H1 (cell line): ENCODE measurements at regions not wholly inside any gene's neighbourhood (a gene's known extent, or its start where the extent isn't known, plus 50 kb on each side); places are given as distances from the start of the nearest gene placed in this dataset.

ENCODE experiments used
- CTCF ChIA-PET: fragments of 300-600 bp; sonication (Branson Sonifier 250); formaldehyde crosslinking; loops from one replicate; lab custom pipeline; 2021; ENCODE audit not compliant: partially characterized antibody; lab: Charles Lee
- POLR2A ChIA-PET: fragments of 300-600 bp; sonication (Branson Sonifier 250); formaldehyde crosslinking; loops from one replicate; lab custom pipeline; 2021; ENCODE audit warnings: inconsistent platforms; ENCODE audit not compliant: partially characterized antibody; lab: Charles Lee
- DNase-seq, 2 experiments: peaks; one replicate each; pipeline versions ENCODE4 v3.0.0 to v3.0.0-alpha.2; 2010 to 2022; ENCODE audit warnings: low spot score in 2 of 2, low read depth in 1 of 2, mixed read lengths in 1 of 2
- FAIRE-seq: peaks from 2 replicates; lab custom pipeline; 2011; peaks lifted over from hg19 to GRCh38; lab: Jason Lieb, UNC
- H2AFZ ChIP-seq: 2 replicates; pipeline ENCODE4 v1.8.1; 2012; ENCODE audit warnings: low read length, inconsistent platforms
- H2AK5ac ChIP-seq: 2 replicates; pipeline ENCODE4 v1.6.1; 2013; ENCODE audit warnings: low read depth, low read length
- H2BK120ac ChIP-seq: replicated peaks from 2 replicates; pipeline ENCODE3; 2013; ENCODE audit warnings: low read depth, low read length, inconsistent platforms
- H2BK12ac ChIP-seq: 2 replicates; pipeline ENCODE4 v1.6.1; 2013; ENCODE audit warnings: low read depth, low read length
- H2BK15ac ChIP-seq: 2 replicates; pipeline ENCODE4 v1.6.1; 2013; ENCODE audit warnings: low read length
- H2BK20ac ChIP-seq: 2 replicates; pipeline ENCODE4 v1.6.1; 2013; ENCODE audit warnings: low read length
- H2BK5ac ChIP-seq: 2 replicates; pipeline ENCODE4 v1.6.1; 2013; ENCODE audit warnings: low read depth, low read length
- H3K14ac ChIP-seq: 2 replicates; pipeline ENCODE4 v1.6.1; 2013; ENCODE audit warnings: inconsistent platforms; ENCODE audit not compliant: insufficient read length
- H3K18ac ChIP-seq: 2 replicates; pipeline ENCODE4 v1.6.1; 2013; ENCODE audit warnings: low read length; ENCODE audit errors: extremely low read depth
- H3K23ac ChIP-seq: 2 replicates; pipeline ENCODE4 v1.6.1; 2013; ENCODE audit warnings: inconsistent platforms; ENCODE audit not compliant: insufficient read length
- H3K23me2 ChIP-seq: 2 replicates; pipeline ENCODE4 v1.6.1; 2013; ENCODE audit warnings: low read depth, low read length
- H3K27ac ChIP-seq: 2 replicates; pipeline ENCODE4 v1.6.1; 2011; ENCODE audit warnings: low read depth, low read length, inconsistent platforms
- H3K27me3 ChIP-seq, 4 experiments: replicated peaks in 1 of 4; 1 replicate in 1 of 4; 2 replicates in 3 of 4; pipeline versions ENCODE4 v1.6.1 to v1.8.1; 2011 to 2013; ENCODE audit warnings: low read length in 3 of 4, mild to moderate bottlenecking in 3 of 4, inconsistent platforms in 2 of 4, mixed read lengths in 2 of 4, moderate library complexity in 1 of 4; ENCODE audit not compliant: control insufficient read depth in 3 of 4, insufficient read depth in 3 of 4; ENCODE audit errors: extremely low read depth in 1 of 4
- H3K36me3 ChIP-seq, 4 experiments: 2 replicates each; pipeline versions ENCODE4 v1.6.1 to v1.8.1; 2011 to 2013; ENCODE audit warnings: mild to moderate bottlenecking in 4 of 4, low read length in 3 of 4, moderate library complexity in 2 of 4, control low read depth in 1 of 4, inconsistent platforms in 1 of 4; ENCODE audit not compliant: insufficient read depth in 4 of 4, control insufficient read depth in 2 of 4
- H3K4ac ChIP-seq: replicated peaks from 2 replicates; pipeline ENCODE3; 2013; ENCODE audit warnings: low read length, low read depth, mixed read lengths, inconsistent platforms; ENCODE audit not compliant: insufficient read length
- H3K4me1 ChIP-seq, 4 experiments: replicated peaks in 1 of 4; 1 replicate in 1 of 4; 2 replicates in 3 of 4; pipeline versions ENCODE4 v1.6.1 to v1.8.1; 2011 to 2013; ENCODE audit warnings: low read length in 3 of 4, inconsistent platforms in 2 of 4, mixed read lengths in 1 of 4; ENCODE audit not compliant: insufficient read depth in 4 of 4, control insufficient read depth in 3 of 4
- H3K4me2 ChIP-seq, 2 experiments: 2 replicates each; pipeline versions ENCODE4 v1.6.1 to v1.8.1; 2011 to 2013; ENCODE audit warnings: low read depth in 2 of 2, low read length in 2 of 2, control low read depth in 1 of 2, inconsistent platforms in 1 of 2, mild to moderate bottlenecking in 1 of 2; ENCODE audit not compliant: insufficient read depth in 1 of 2
- H3K4me3 ChIP-seq, 4 experiments: fragments of 200-600, 300-600 bp in 1 of 4; sonication (generic), shearing (Covaris generic), sonication (Bioruptor Twin) in 1 of 4; 2 replicates each; pipeline versions ENCODE4 v1.5.1 to v1.8.1; 2011 to 2016; ENCODE audit warnings: low read length in 4 of 4, low read depth in 3 of 4, control low read depth in 2 of 4, inconsistent platforms in 2 of 4, mild to moderate bottlenecking in 2 of 4, mixed read lengths in 1 of 4, moderate library complexity in 1 of 4; ENCODE audit not compliant: insufficient read depth in 2 of 4; ENCODE audit errors: extremely low read depth in 1 of 4
- H3K56ac ChIP-seq: replicated peaks from 2 replicates; pipeline ENCODE3; 2013; ENCODE audit warnings: low read depth, mild to moderate bottlenecking, mixed read lengths, low read length, inconsistent platforms; ENCODE audit not compliant: insufficient read length
- H3K79me1 ChIP-seq: 2 replicates; pipeline ENCODE4 v1.6.1; 2013; ENCODE audit warnings: low read depth, low read length, control low read depth
- H3K79me2 ChIP-seq, 2 experiments: 2 replicates each; pipeline versions ENCODE4 v1.6.1 to v1.8.1; 2012 to 2013; ENCODE audit warnings: low read length in 2 of 2, mild to moderate bottlenecking in 2 of 2, inconsistent platforms in 1 of 2; ENCODE audit not compliant: insufficient read depth in 2 of 2, control insufficient read depth in 1 of 2
- H3K9ac ChIP-seq, 4 experiments: replicated peaks in 1 of 4; 1 replicate in 1 of 4; 2 replicates in 3 of 4; pipeline versions ENCODE4 v1.6.1 to v1.8.1; 2011 to 2013; ENCODE audit warnings: low read depth in 3 of 4, low read length in 3 of 4, control low read depth in 2 of 4, mild to moderate bottlenecking in 2 of 4, moderate library complexity in 2 of 4, inconsistent platforms in 1 of 4; ENCODE audit errors: extremely low read depth in 1 of 4
- H3K9me3 ChIP-seq, 2 experiments: 2 replicates each; pipeline versions ENCODE4 v1.6.1 to v1.8.1; 2012 to 2013; ENCODE audit warnings: mild to moderate bottlenecking in 2 of 2, moderate library complexity in 2 of 2, control low read depth in 1 of 2, inconsistent platforms in 1 of 2, low read depth in 1 of 2, low read length in 1 of 2, mixed read lengths in 1 of 2; ENCODE audit not compliant: insufficient read depth in 2 of 2
- H4K20me1 ChIP-seq, 2 experiments: replicated peaks in 1 of 2; 2 replicates each; pipeline versions ENCODE3 to v1.8.1; 2011 to 2013; ENCODE audit warnings: inconsistent platforms in 2 of 2, low read length in 2 of 2, mild to moderate bottlenecking in 1 of 2; ENCODE audit not compliant: insufficient read depth in 2 of 2, control insufficient read depth in 1 of 2
- H4K5ac ChIP-seq: 2 replicates; pipeline ENCODE4 v1.6.1; 2013; ENCODE audit warnings: low read length, low read depth, mixed read lengths, inconsistent platforms; ENCODE audit not compliant: insufficient read length
- H4K8ac ChIP-seq: 2 replicates; pipeline ENCODE4 v1.8.0; 2013; ENCODE audit warnings: mild to moderate bottlenecking, moderate library complexity, low read length, inconsistent platforms; ENCODE audit not compliant: insufficient read depth; ENCODE audit errors: extremely low read depth
- H4K91ac ChIP-seq: replicated peaks from 2 replicates; pipeline ENCODE3; 2013; ENCODE audit warnings: low read length, mixed read lengths, inconsistent platforms; ENCODE audit not compliant: insufficient read length
- CHD1 ChIP-seq: IDR thresholded peaks from 2 replicates; pipeline ENCODE4 v1.6.1; 2012; ENCODE audit warnings: low read depth, low read length, improper control_type of control experiment
- GABPA ChIP-seq: IDR thresholded peaks from 2 replicates; pipeline ENCODE4 v1.6.1; 2011; ENCODE audit warnings: mild to moderate bottlenecking, low read length, moderate library complexity, borderline replicate concordance; ENCODE audit not compliant: insufficient read depth
- GTF2F1 ChIP-seq: IDR thresholded peaks from 2 replicates; pipeline ENCODE4 v1.6.1; 2012; ENCODE audit warnings: low read depth, low read length, improper control_type of control experiment, borderline replicate concordance
- JUN ChIP-seq: IDR thresholded peaks from 2 replicates; pipeline ENCODE4 v1.6.1; 2011; ENCODE audit warnings: low read depth, mild to moderate bottlenecking, improper control_type of control experiment, low read length
- KDM5A ChIP-seq: fragments of 200-600 bp; IDR thresholded peaks from 2 replicates; pipeline ENCODE4 v1.7.1; 2012; ENCODE audit warnings: mild to moderate bottlenecking, low read length, inconsistent platforms, mixed read lengths
- MAFK ChIP-seq: IDR thresholded peaks from 2 replicates; pipeline ENCODE4 v1.6.1; 2012; ENCODE audit warnings: low read depth, mild to moderate bottlenecking, improper control_type of control experiment, low read length
- POLR2AphosphoS5 ChIP-seq: IDR thresholded peaks from 2 replicates; pipeline ENCODE4 v1.6.1; 2011; ENCODE audit warnings: low read depth, low read length
- SIRT6 ChIP-seq: IDR thresholded peaks from one replicate; pipeline ENCODE4 v1.7.1; 2012; ENCODE audit warnings: low read length, inconsistent platforms
- TCF12 ChIP-seq: IDR thresholded peaks from 2 replicates; pipeline ENCODE4 v1.6.1; 2011; ENCODE audit warnings: low read depth, mild to moderate bottlenecking, low read length
- USF2 ChIP-seq: IDR thresholded peaks from 2 replicates; pipeline ENCODE4 v1.6.1; 2011; ENCODE audit warnings: low read length, improper control_type of control experiment
- ZNF274 ChIP-seq: IDR thresholded peaks from 2 replicates; pipeline ENCODE4 v1.7.0; 2012; ENCODE audit warnings: low read length, borderline replicate concordance; ENCODE audit errors: extremely low read depth
- WGBS, 2 experiments: shearing (Covaris generic) in 1 of 2; methylation state at CpG; one replicate each; pipeline versions ENCODE4 v1.1.6 to v1.1.7; 2013 to 2015; ENCODE audit warnings: low lambda C conversion rate in 2 of 2, mixed read lengths in 2 of 2, inconsistent platforms in 1 of 2, low coverage in 1 of 2, missing lambda C conversion rate in 1 of 2; ENCODE audit not compliant: insufficient replicate concordance in 2 of 2, insufficient coverage in 1 of 2, insufficient read length in 1 of 2; ENCODE audit errors: extremely low coverage in 1 of 2, missing lambda C conversion rate in 1 of 2; 5-methylcytosine and 5-hydroxymethylcytosine counted together
- TF ChIP-seq, protein P1 (sequence below), 3 experiments: IDR thresholded peaks; 1 replicate in 2 of 3; 2 replicates in 1 of 3; pipeline versions ENCODE4 v1.5.1 to v1.6.1; 2011; ENCODE audit warnings: low read length in 3 of 3, mild to moderate bottlenecking in 3 of 3, inconsistent platforms in 2 of 3, low read depth in 1 of 3, moderate library complexity in 1 of 3; ENCODE audit not compliant: insufficient read depth in 1 of 3; ENCODE audit errors: control extremely low read depth in 1 of 3

DNA sequence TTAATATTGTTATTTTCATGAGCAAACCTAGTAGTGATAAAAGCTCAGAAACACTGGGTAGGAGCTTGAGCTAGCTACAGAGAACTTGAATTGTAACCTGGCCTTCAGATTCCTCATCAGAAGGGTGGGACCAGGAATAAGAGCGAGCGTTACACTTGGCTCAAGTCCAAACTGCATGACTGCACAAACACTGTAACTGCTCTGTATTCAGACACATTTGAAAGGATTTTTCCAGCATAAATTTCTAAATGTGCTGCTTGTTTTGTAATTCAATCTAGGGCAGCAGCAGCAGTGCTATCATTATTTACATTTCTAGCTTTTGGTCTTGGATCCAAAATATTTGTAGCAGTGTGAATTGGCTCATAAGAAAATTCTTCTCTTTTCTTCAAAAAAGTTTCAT, 133.0 kb upstream of the TMLHE start:
- Histone ChIP-seq H2AK5ac (no peak overlapping the region), H2BK120ac (no peak overlapping the region), H3K23me2 (no peaks in the 10 kb centered on the region; the same call in 1 of the 2 replicates), H4K8ac (no peak overlapping the region), H3K9me3 (peaks cover 9 to 21% of the 10 kb centered on the region in 2 experiments), H3K4me2 (no peak overlapping the region), H3K56ac (no peak overlapping the region), H3K9ac (no peak overlapping the region), H4K5ac (no peak overlapping the region), H3K4me1 (no peaks in the 10 kb centered on the region), H4K20me1 (no peaks in the 10 kb centered on the region), H2BK5ac (no peak overlapping the region), H3K23ac (no peak overlapping the region), H2BK12ac (no peak overlapping the region), H3K27me3 (no peaks in the 10 kb centered on the region), H3K4ac (no peak overlapping the region), H3K79me2 (no peaks in the 10 kb centered on the region), H3K14ac (no peak overlapping the region), H4K91ac (no peak overlapping the region), H3K36me3 (no peaks in the 10 kb centered on the region), H2BK20ac (no peak overlapping the region), H3K79me1 (no peaks in the 10 kb centered on the region), H3K27ac (no peak overlapping the region), H2BK15ac (no peak overlapping the region), H3K4me3 (no peak overlapping the region), H3K18ac (no peak overlapping the region), H2AFZ (no peak overlapping the region)
- WGBS, 2 experiments: 94% methylated on average over 2 of the region's 2 CpGs; no CpG with 5 or more reads in 1 of the 2 experiments
- ChIA-PET CTCF (no interaction called here), POLR2A (no interaction called here)
- no peak for DNase-seq
- no peak for FAIRE-seq
- TF ChIP-seq SIRT6: no peak
- TF ChIP-seq JUN: no peak
- no peak for TF ChIP-seq GTF2F1
- TF ChIP-seq, protein P1, sequence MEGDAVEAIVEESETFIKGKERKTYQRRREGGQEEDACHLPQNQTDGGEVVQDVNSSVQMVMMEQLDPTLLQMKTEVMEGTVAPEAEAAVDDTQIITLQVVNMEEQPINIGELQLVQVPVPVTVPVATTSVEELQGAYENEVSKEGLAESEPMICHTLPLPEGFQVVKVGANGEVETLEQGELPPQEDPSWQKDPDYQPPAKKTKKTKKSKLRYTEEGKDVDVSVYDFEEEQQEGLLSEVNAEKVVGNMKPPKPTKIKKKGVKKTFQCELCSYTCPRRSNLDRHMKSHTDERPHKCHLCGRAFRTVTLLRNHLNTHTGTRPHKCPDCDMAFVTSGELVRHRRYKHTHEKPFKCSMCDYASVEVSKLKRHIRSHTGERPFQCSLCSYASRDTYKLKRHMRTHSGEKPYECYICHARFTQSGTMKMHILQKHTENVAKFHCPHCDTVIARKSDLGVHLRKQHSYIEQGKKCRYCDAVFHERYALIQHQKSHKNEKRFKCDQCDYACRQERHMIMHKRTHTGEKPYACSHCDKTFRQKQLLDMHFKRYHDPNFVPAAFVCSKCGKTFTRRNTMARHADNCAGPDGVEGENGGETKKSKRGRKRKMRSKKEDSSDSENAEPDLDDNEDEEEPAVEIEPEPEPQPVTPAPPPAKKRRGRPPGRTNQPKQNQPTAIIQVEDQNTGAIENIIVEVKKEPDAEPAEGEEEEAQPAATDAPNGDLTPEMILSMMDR (IDR thresholded peaks at IDR 0.05; ENCODE audit: control extremely low read depth in 1 of 3, insufficient read depth in 1 of 3, low read depth in 1 of 3, low read length in 3 of 3): no peak
- TF ChIP-seq TCF12: no peak
- TF ChIP-seq MAFK: no peak
- no peak for TF ChIP-seq USF2
- TF ChIP-seq KDM5A: no peak
- no peak for TF ChIP-seq POLR2AphosphoS5
- TF ChIP-seq ZNF274: no peak
- no peak for TF ChIP-seq CHD1
- no peak for TF ChIP-seq GABPA
